ENCODE measurements at regions not wholly inside any gene's neighbourhood (a gene's known extent, or its start where the extent isn't known, plus 50 kb on each side); places are given as distances from the start of the nearest gene placed in this dataset.

DNA sequence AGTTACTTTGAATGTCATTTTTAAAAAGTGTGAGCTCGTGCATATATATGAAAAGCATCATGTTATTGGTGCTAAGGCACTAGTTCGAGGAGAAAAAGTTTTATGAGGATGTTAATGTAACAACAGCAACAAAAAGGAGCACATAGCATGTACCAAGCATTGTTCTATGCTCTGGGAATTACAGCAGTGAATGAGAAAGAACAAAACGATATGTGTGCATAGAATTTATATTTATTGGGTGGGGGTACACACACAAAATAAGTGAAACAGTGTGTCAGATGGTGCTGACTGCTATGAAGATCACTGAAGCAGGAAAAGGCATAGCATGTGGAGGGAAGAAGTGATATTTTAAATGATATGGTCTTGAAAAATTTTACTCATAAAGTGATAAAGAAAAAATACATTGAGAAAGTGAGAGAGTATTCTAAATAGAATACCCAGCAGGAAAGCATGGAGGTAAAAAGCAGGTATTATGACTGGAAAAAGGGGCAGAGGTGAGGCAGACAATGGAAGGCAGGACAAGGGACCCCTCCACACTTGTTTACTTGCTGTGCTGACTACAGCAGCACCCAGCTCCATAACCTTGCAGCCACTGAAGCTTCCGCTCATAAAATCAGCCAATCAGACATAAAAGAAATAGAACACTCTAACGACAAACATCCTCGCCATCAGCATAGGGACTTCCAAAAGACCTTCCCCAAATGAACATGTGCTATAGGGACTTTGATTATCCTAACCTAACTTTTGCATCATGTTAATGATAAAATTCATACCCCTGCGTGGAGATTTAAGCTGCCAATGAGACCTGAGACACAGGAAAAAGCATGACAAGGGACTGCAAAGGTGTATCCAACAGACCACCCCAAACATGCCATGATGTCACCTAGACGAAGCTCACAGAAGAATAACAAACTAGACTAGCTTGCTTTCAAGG lies 119.9 kb downstream of the HFE start:
- WGBS = 75% methylated on average over 8 of the region's 8 CpGs
- DNase-seq (ENCODE audit: low spot score) = no peak
- no peak overlapping the region for H3K27ac ChIP-seq (ENCODE audit: low read depth in 1 of 2, low read length in 2 of 2)

More for the DNA sequence above, 119.9 kb downstream of the HFE start:
- Histone ChIP-seq H3K36me3 (ENCODE audit: control insufficient read depth in 4 of 4, insufficient read depth in 3 of 4, low read depth in 1 of 4, low read length in 3 of 4) (no peaks in the 10 kb centered on the region), H3K4me3 (ENCODE audit: low read depth in 1 of 3, low read length in 3 of 3) (no peak overlapping the region), H3K9ac (ENCODE audit: low read depth in 1 of 2, low read length in 2 of 2) (no peak overlapping the region), H3K27me3 (ENCODE audit: control insufficient read depth in 4 of 4, insufficient read depth in 4 of 4, low read length in 3 of 4) (no peaks in the 10 kb centered on the region), H3K4me1 (ENCODE audit: control insufficient read depth in 4 of 4, insufficient read depth in 4 of 4, low read length in 3 of 4) (peaks cover 2 to 14% (median 6%) of the 10 kb centered on the region in 4 donors), H3K9me3 (ENCODE audit: control insufficient read depth in 4 of 4, low read length in 3 of 4) (no peaks in the 10 kb centered on the region)
- TF ChIP-seq EGR1 (IDR thresholded peaks at IDR 0.05; ENCODE audit: low read depth in 2 of 2) (no peak), RXRA (IDR thresholded peaks at IDR 0.05) (no peak), TAF1 (conservative IDR thresholded peaks at IDR 0.05) (no peak), GABPA (IDR thresholded peaks at IDR 0.05 in 1 of 2, conservative IDR thresholded peaks at IDR 0.05 in 1 of 2) (no peak), FOXA1 (IDR thresholded peaks at IDR 0.05) (no peak), RAD21 (IDR thresholded peaks at IDR 0.05) (no peak), NR2F2 (IDR thresholded peaks at IDR 0.05) (no peak), ZBTB33 (IDR thresholded peaks at IDR 0.05) (no peak), JUND (IDR thresholded peaks at IDR 0.05) (no peak), HNF4G (IDR thresholded peaks at IDR 0.05) (no peak), SP1 (IDR thresholded peaks at IDR 0.05) (no peak), HNF4A (conservative IDR thresholded peaks at IDR 0.05) (no peak), YY1 (IDR thresholded peaks at IDR 0.05) (no peak), FOXA2 (IDR thresholded peaks at IDR 0.05) (no peak), ATF3 (IDR thresholded peaks at IDR 0.05) (no peak)
- TF ChIP-seq, protein P1, sequence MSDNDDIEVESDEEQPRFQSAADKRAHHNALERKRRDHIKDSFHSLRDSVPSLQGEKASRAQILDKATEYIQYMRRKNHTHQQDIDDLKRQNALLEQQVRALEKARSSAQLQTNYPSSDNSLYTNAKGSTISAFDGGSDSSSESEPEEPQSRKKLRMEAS (IDR thresholded peaks at IDR 0.05) = no peak
- TF ChIP-seq, protein P2, sequence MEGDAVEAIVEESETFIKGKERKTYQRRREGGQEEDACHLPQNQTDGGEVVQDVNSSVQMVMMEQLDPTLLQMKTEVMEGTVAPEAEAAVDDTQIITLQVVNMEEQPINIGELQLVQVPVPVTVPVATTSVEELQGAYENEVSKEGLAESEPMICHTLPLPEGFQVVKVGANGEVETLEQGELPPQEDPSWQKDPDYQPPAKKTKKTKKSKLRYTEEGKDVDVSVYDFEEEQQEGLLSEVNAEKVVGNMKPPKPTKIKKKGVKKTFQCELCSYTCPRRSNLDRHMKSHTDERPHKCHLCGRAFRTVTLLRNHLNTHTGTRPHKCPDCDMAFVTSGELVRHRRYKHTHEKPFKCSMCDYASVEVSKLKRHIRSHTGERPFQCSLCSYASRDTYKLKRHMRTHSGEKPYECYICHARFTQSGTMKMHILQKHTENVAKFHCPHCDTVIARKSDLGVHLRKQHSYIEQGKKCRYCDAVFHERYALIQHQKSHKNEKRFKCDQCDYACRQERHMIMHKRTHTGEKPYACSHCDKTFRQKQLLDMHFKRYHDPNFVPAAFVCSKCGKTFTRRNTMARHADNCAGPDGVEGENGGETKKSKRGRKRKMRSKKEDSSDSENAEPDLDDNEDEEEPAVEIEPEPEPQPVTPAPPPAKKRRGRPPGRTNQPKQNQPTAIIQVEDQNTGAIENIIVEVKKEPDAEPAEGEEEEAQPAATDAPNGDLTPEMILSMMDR (IDR thresholded peaks at IDR 0.05; ENCODE audit: low read depth, low read length, missing input control) = no peak
- TF ChIP-seq, protein P3, sequence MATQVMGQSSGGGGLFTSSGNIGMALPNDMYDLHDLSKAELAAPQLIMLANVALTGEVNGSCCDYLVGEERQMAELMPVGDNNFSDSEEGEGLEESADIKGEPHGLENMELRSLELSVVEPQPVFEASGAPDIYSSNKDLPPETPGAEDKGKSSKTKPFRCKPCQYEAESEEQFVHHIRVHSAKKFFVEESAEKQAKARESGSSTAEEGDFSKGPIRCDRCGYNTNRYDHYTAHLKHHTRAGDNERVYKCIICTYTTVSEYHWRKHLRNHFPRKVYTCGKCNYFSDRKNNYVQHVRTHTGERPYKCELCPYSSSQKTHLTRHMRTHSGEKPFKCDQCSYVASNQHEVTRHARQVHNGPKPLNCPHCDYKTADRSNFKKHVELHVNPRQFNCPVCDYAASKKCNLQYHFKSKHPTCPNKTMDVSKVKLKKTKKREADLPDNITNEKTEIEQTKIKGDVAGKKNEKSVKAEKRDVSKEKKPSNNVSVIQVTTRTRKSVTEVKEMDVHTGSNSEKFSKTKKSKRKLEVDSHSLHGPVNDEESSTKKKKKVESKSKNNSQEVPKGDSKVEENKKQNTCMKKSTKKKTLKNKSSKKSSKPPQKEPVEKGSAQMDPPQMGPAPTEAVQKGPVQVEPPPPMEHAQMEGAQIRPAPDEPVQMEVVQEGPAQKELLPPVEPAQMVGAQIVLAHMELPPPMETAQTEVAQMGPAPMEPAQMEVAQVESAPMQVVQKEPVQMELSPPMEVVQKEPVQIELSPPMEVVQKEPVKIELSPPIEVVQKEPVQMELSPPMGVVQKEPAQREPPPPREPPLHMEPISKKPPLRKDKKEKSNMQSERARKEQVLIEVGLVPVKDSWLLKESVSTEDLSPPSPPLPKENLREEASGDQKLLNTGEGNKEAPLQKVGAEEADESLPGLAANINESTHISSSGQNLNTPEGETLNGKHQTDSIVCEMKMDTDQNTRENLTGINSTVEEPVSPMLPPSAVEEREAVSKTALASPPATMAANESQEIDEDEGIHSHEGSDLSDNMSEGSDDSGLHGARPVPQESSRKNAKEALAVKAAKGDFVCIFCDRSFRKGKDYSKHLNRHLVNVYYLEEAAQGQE (IDR thresholded peaks at IDR 0.05) = no peak

Data from liver (tissue), 8 donors.